ENCODE measurements at regions not wholly inside any gene's neighbourhood (a gene's known extent, or its start where the extent isn't known, plus 50 kb on each side); places are given as distances from the start of the nearest gene placed in this dataset.

DNA sequence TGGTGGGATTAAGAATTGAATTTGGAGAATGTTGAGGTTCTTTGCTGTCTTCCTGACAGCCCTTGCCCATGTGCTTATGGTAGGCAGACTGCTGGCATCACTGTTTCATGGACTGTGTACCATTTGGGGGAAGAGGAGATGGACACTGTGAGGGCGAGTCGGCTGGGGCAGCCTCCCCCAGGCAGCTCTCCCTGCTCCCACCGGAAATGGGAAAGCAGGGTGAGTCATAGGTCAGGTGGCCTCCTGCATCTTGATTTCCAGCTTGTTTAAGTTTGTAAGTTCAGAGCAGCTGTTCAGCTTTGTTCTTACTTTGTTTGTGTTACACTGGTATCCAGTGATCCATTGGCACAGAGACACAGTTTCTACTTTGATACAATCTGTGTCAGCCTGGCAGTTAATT, 87.2 kb upstream of the CNIH3 start:
- Mint-ChIP-seq H3K9me3 (no peaks in the 10 kb centered on the region), H3K4me1 (no peaks in the 10 kb centered on the region), H3K36me3 (no peaks in the 10 kb centered on the region), H3K27ac (no peak overlapping the region), H3K27me3 (ENCODE audit: low read depth) (no peaks in the 10 kb centered on the region), H3K4me3 (no peak overlapping the region)
- TF ChIP-seq CTCF (IDR thresholded peaks at IDR 0.05; ENCODE audit: unreplicated experiment) = no peak
- DNase-seq (ENCODE audit: low spot score in 2 of 2, unreplicated experiment in 2 of 2) = no peak

DNA sequence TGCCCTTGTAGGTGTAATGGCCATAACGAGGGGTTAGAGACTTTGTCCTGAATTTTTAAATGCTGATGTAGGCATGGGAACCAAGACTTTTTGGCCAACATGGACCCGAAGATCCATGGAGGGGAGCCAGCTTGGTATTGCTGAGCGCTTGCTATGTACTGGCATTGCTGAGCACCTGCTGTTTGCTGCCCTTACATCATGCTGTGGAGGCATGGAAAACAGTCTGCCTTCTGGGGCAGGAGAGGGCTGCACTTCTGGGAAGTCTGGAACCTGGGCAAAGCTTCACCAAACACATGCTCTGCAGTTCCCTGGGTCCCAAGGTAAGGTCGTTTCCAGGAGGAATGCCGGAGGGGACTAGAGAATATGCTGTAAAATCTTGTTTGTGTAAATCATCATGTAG, 86.3 kb upstream of the CNIH3 start:
- Mint-ChIP-seq H3K4me3 (no peak overlapping the region), H3K36me3 (no peaks in the 10 kb centered on the region), H3K9me3 (no peaks in the 10 kb centered on the region), H3K27ac (no peak overlapping the region), H3K27me3 (ENCODE audit: low read depth) (no peaks in the 10 kb centered on the region), H3K4me1 (no peaks in the 10 kb centered on the region)
- TF ChIP-seq CTCF (IDR thresholded peaks at IDR 0.05; ENCODE audit: unreplicated experiment) = no peak
- DNase-seq (ENCODE audit: low spot score in 2 of 2, unreplicated experiment in 2 of 2) = no peak

GRCh38 chr1:224533517-224533916, 82.6 kb upstream of the CNIH3 start:
- Mint-ChIP-seq H3K27ac (no peak overlapping the region), H3K4me1 (no peaks in the 10 kb centered on the region), H3K36me3 (no peaks in the 10 kb centered on the region), H3K27me3 (ENCODE audit: low read depth) (no peaks in the 10 kb centered on the region), H3K4me3 (no peak overlapping the region), H3K9me3 (no peaks in the 10 kb centered on the region)
- no peak for DNase-seq (ENCODE audit: low spot score in 2 of 2, unreplicated experiment in 2 of 2)
- no peak for TF ChIP-seq CTCF (IDR thresholded peaks at IDR 0.05; ENCODE audit: unreplicated experiment)

GRCh38 chr1:224534731-224535130, 81.4 kb upstream of the CNIH3 start:
- no peaks in the 10 kb centered on the region for H3K4me1 Mint-ChIP-seq
- no peak overlapping the region for H3K27ac Mint-ChIP-seq
- no peak overlapping the region for H3K4me3 Mint-ChIP-seq
- H3K27me3 Mint-ChIP-seq (ENCODE audit: low read depth) = peaks cover 4% of the 10 kb centered on the region
- TF ChIP-seq CTCF (IDR thresholded peaks at IDR 0.05; ENCODE audit: unreplicated experiment) = no peak
- H3K36me3 Mint-ChIP-seq = no peaks in the 10 kb centered on the region
- H3K9me3 Mint-ChIP-seq = no peaks in the 10 kb centered on the region
- DNase-seq (ENCODE audit: low spot score in 2 of 2, unreplicated experiment in 2 of 2) = no peak

GRCh38 chr1:224535641-224536040, 80.5 kb upstream of the CNIH3 start:
- H3K9me3 Mint-ChIP-seq = no peaks in the 10 kb centered on the region

More at GRCh38 chr1:224535641-224536040, 80.5 kb upstream of the CNIH3 start:
- no peaks in the 10 kb centered on the region for H3K36me3 Mint-ChIP-seq
- no peaks in the 10 kb centered on the region for H3K4me1 Mint-ChIP-seq
- H3K27me3 Mint-ChIP-seq (ENCODE audit: low read depth) = peaks cover 4% of the 10 kb centered on the region
- TF ChIP-seq CTCF (IDR thresholded peaks at IDR 0.05; ENCODE audit: unreplicated experiment) = no peak
- no peak overlapping the region for H3K27ac Mint-ChIP-seq
- DNase-seq (ENCODE audit: low spot score in 2 of 2, unreplicated experiment in 2 of 2) = no peak
- H3K4me3 Mint-ChIP-seq = no peak overlapping the region
